ENCODE measurements at regions not wholly inside any gene's neighbourhood (a gene's known extent, or its start where the extent isn't known, plus 50 kb on each side); places are given as distances from the start of the nearest gene placed in this dataset.

GRCh38 chr4:180990931-180991330 is 1252.3 kb upstream of the TENM3 start:
- no peaks in the 10 kb centered on the region for H3K27me3 ChIP-seq
- H3K36me3 ChIP-seq, result no peaks in the 10 kb centered on the region
- H3K27ac ChIP-seq, result no peak overlapping the region
- ATAC-seq (no peak), DNase-seq (no peak)
- intact Hi-C loops (cut with DNase I), result no loop called here
- TF ChIP-seq POLR2A (IDR thresholded peaks at IDR 0.05) (no peak), CTCF (IDR thresholded peaks at IDR 0.05) (no peak)
- peaks cover 0 to 5% (median 0%) of the 10 kb centered on the region in 12 donors for H3K9me3 ChIP-seq
- 55 to 63% (median 59%) methylated on average over 3 of the region's 3 CpGs for WGBS, 4 donors
- H3K4me3 ChIP-seq, result no peak overlapping the region
- no peaks in the 10 kb centered on the region for H3K4me1 ChIP-seq

- WGBS, 4 donors, result 32 to 61% (median 41%) methylated on average over 1 of the region's 1 CpG
- DNase-seq, result no peak
- no peak for ATAC-seq
- intact Hi-C loops (cut with DNase I), result no loop called here
- Histone ChIP-seq H3K36me3 (no peaks in the 10 kb centered on the region), H3K9me3 (peaks cover 0 to 3% (median 0%) of the 10 kb centered on the region in 12 donors), H3K4me3 (no peak overlapping the region), H3K27me3 (no peaks in the 10 kb centered on the region), H3K4me1 (no peaks in the 10 kb centered on the region), H3K27ac (no peak overlapping the region)
- TF ChIP-seq POLR2A (IDR thresholded peaks at IDR 0.05) (no peak), CTCF (IDR thresholded peaks at IDR 0.05) (no peak)
Observed at GRCh38 chr4:180993244-180993836, 1249.9 kb upstream of the TENM3 start.

- no peaks in the 10 kb centered on the region for H3K4me1 ChIP-seq
- no peaks in the 10 kb centered on the region for H3K9me3 ChIP-seq
- no peak for DNase-seq
- no peaks in the 10 kb centered on the region for H3K27me3 ChIP-seq
- H3K36me3 ChIP-seq, result no peaks in the 10 kb centered on the region
- no peak overlapping the region for H3K27ac ChIP-seq
- H3K4me3 ChIP-seq, result no peak overlapping the region
- 73 to 96% (median 85%) methylated on average over 1 of the region's 1 CpG for WGBS, 4 donors
- TF ChIP-seq CTCF (IDR thresholded peaks at IDR 0.05) (no peak), POLR2A (IDR thresholded peaks at IDR 0.05) (no peak)
- no peak for ATAC-seq
- intact Hi-C loops (cut with DNase I), result no loop called here
Observed at GRCh38 chr4:180994722-180995121, 1248.5 kb upstream of the TENM3 start.

GRCh38 chr4:180999217-180999616 is 1244.0 kb upstream of the TENM3 start:
- TF ChIP-seq POLR2A (IDR thresholded peaks at IDR 0.05) (no peak), CTCF (IDR thresholded peaks at IDR 0.05) (no peak)
- Histone ChIP-seq H3K4me3 (no peak overlapping the region), H3K4me1 (no peaks in the 10 kb centered on the region), H3K27me3 (no peaks in the 10 kb centered on the region), H3K27ac (no peak overlapping the region), H3K36me3 (no peaks in the 10 kb centered on the region), H3K9me3 (no peaks in the 10 kb centered on the region)
- no peak for ATAC-seq
- WGBS, 4 donors, result 7 to 14% (median 13%) methylated on average over 2 of the region's 2 CpGs
- no peak for DNase-seq
- intact Hi-C loops (cut with DNase I), result no loop called here

All from heart left ventricle (tissue), 16 donors.